ENCODE measurements at regions not wholly inside any gene's neighbourhood (a gene's known extent, or its start where the extent isn't known, plus 50 kb on each side); places are given as distances from the start of the nearest gene placed in this dataset.
A peak's percentile ranks its signal among the peaks of the same experiment; 100 is the strongest.
"Not testable (repeated sequence)": the region's sequence is repeated elsewhere in the genome, so short reads cannot be mapped to it uniquely, and the experiment has no call there.

DNA sequence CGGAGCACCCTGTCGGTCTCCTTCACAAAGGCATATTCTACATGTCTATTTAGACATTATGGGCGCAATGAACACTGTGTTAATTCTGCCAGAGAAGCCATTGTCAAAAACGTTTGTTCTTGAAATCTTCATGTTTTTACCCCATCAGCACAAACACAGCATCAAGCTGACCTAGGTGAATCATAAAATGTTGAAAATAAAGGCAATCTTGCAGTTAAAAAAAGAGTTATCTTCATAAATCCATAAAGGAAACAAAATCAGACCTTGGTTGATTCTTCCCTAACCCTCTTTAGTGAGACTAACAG, 154.9 kb downstream of the DIO2 start:
- DNase-seq (ENCODE audit: low read depth in 2 of 2), result no peak

DNA sequence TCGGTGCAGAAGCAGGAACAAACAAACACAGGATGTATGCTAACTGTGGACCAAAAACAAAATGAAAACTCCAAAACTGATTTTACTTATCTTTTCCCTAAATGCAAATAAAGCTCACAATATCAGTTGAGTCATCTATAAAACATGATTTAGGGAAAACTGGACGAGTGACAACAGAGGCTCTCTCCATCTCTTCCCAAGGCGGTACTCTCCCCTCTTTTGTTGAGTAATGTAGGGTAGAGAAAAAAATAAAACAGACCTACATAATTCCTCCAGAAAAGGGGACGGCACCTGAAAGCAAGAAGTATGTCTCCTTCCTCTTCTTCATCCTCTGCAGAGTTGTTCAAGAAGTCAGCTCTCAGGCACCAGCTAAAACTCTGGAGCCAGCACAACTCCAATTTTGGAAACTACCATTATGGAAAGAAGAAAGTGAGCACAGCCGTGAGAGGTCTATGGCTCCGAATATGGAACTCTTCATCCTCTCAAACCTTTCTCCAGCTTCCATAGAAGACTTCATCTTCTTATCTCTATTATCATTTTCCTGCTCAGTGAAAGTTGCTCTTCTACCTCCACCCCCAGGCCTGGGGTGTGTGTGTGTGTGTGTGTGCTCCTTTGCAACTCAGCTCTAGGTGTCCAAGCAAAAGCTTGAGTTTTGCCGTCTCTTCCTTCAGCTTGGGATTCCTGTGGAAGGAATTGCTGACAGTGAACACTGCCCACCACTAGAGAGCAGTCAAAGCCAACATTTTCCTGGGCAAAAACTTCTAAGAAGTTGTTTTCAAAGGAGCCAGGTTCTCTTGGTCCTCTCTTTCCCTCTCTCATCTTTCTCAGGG, 155.4 kb downstream of the DIO2 start:
- peak; percentile 36 to 44 for DNase-seq (ENCODE audit: low read depth in 2 of 2)

DNA sequence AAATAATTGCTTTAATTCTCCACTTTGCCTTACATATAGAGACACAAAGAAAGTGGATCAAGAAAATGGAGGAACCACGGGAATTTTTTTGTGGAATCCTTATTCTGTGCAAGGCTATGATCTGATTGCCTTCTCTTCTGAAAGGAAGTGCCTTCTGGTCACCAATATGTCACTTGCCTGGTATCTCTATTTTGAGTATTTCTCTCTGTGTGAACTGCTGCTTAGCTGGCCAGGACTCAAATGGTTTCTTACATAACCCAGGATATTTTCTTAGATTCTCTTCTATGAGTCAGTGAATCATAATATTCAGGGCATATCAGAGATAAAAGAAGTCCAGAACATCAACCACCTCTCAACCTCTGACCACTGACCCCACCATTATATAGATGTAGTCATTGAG, 156.1 kb downstream of the DIO2 start:
- DNase-seq (ENCODE audit: low read depth in 2 of 2), result no peak

DNA sequence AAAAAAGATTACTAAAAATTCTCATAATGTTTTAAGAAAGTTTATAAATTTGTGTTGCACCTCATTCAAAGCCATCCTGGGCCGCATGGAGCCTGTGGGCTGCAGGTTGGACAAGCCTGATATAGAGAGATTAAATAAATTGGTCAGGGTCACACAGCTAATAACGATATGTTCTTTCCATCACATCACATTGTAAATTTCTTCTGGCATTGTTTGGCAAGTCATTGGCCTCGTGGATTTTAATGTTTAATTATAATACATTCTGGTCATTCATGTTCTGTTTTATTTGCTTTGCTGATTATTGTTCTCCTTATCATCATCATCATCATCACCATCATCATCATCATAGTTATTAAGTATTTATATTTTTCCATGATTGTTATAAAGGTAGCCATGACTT, 157.3 kb downstream of the DIO2 start:
- DNase-seq (ENCODE audit: low read depth in 2 of 2), result no peak

DNA sequence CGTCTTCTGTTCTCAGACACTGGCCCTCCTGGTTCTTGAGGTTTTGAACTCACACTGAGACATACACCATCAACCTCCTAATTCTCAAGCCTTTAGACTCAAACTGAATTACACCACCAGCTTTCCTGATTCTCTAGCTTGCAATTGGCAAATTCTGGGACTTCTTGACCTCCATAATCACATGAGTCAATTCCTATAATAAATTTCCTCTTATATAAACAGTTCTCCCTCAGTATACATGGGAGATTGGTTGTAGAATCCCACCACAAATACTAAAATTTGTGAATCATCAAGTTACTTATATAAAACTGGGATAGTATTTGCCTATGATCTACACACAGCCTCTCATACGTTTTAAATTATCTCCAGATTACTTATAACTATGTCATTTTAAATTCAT, 162.2 kb downstream of the DIO2 start:
- DNase-seq (ENCODE audit: low read depth in 2 of 2), result no peak

DNA sequence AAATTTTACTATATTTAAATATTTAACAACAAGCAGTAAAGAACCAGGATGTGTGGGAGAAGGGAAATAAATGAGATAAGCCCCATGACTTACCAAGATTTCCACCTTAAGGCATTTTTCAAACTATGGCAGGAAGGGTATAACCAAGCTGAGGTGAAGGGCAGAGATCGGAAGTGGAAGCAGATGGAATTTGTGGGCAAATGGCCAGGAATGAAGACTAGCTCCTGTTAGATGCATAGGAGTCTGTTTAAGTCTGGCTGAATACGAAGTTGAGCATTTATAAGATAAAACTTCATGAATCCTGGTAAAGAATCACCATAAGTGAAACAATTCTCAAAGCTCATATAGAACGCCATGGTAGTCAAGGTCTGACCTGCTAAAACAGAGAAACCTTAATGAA, 163.5 kb downstream of the DIO2 start:
- peak in 1 of 2 donors; percentile 20 for DNase-seq (ENCODE audit: low read depth in 2 of 2)

DNA sequence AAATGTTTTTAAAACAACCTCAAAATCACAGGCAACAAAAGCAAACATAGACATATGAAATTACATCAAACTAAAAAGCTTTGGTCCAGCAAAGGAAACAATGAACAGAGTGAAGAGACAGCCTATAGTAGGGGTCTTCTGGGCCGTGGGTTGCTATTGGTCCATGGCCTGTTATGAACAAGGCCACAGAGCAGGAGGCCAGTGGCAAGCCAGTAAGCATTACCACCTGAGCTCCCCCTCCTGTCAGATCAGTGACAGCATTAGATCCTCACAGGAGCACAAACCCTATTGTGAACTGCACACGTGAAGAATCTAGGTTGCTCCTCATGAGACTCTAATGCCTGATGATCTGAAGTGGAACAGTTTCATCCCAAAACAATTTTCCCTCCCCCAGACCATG, 174.0 kb downstream of the DIO2 start:
- DNase-seq (ENCODE audit: low read depth in 2 of 2), result no peak

DNA sequence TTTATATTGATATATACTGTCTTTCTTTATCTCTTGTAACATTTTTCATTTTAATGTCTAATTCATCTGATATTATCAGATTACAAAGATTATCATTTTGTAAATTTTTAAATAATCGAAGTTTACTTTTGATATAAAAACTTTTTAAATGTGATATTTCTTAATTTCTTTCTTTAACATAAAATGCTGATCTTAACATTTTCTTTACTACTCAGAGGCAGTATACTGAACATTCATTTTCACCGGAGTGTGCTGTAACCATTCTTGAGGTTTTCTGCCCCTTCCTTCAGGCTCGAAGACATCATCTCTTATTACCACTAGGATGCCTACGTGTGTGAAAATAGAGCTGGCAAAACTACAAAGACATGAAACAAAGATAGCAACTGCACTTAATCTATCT, 186.9 kb downstream of the DIO2 start:
- DNase-seq (ENCODE audit: low read depth in 2 of 2), result no peak

DNA sequence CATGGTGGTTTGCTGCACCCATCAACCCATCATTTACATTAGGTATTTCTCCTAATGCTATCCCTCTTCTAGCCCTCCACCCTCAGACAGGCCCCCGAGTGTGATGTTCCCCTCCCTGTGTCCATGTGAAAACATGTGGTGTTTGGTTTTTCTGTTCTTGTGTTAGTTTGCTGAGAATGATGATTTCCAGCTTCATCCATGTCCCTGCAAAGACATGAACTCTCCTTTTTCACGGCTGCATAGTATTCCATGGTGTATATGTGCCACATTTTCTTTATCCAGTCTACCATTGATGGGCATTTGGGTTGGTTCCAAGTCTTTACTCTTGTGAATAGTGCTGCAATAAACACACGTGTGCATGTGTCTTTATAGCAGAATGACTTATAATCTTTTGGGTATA, 192.8 kb downstream of the DIO2 start:
- DNase-seq (ENCODE audit: low read depth in 2 of 2), result not testable (repeated sequence)

DNA sequence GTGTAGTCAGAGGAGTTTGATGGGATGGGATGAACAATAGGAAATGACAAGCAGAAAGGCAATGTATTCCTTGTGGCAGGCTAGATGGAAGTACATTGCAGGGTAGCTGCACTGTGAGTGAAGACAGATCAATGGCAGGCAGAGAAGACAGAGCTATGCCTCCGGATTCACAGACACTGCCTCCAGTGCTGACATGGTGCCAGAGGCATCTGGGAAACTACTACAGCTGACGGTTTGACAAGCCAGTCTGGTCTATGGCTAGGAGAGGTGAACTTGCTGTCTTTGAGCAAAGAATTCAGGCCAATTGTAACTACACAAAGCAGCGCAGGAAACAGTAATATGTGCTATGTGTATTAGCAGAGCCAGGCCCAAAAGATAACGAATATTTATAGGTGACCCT, 193.5 kb downstream of the DIO2 start:
- no peak for DNase-seq (ENCODE audit: low read depth in 2 of 2)

DNA sequence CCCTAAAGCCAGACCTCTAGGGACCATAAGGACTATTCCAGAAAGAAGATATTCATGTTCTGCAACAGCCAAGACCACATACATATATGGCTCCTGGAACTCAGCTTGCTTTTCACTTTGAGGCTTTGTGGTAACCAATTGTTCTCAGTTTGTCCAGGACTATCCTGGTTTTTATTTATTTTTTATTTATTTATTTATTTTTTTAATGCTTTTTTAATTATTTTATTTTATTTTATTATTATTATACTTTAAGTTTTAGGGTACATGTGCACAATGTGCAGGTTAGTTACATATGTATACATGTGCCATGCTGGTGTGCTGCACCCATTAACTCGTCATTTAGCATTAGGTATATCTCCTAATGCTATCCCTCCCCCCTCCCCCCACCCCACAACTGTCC, 201.1 kb downstream of the DIO2 start:
- DNase-seq (ENCODE audit: low read depth in 2 of 2), result not testable (repeated sequence)

DNA sequence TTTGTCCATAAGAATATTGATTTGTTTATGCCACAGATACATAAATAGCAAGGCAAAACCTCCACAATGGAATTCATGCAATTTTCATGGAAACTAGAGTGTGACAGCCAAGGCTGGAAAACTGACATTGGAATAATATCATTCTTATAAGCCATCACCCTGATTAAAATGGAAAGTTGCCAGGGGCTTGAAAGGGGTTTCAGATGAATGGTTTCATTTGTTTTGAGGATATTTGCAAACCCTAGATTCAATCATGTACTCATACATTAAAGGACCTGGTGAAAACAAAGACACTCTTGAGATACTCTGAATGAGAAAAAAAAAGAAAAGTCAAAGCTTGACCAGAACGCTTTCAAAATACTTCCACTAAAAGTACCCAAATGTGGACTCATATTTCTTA, 205.7 kb downstream of the DIO2 start:
- no peak for DNase-seq (ENCODE audit: low read depth in 2 of 2)

DNA sequence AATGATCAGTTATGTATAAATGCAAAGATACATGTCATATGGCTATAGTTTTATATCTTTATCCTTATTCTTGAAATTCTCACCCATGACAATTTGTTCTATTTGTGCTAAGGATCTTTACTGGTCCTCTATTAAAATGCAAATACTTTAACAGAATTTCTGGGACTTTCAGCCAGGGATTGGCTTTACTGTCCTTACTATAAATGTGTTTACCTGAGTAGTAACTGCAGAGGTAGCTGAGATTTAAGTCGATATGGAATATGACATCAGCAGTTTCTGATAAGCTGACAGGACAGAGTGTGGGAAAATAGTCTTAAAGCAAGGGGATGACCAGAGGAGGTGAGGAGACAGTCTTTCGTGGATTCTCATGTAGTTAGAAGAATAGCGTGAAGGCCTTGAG, 206.4 kb downstream of the DIO2 start:
- no peak for DNase-seq (ENCODE audit: low read depth in 2 of 2)

DNA sequence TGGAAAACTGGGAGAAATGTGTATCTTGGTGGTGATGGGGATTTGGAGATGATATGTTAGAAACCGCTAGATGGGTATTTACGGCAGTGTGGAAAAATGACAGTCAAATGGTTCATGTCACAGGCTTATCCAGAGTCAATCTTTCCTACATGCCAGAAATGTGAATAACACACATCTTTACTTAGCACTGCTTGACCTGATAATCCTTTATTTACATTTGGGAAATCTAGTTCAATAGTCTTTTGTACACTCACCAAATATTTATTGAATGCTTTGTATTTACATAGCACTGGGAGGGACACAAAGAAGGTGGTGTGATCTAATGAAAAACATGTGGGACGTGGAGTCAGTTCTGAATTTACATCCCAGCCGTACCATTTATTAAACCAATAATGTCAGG, 208.2 kb downstream of the DIO2 start:
- no peak for DNase-seq (ENCODE audit: low read depth in 2 of 2)

DNA sequence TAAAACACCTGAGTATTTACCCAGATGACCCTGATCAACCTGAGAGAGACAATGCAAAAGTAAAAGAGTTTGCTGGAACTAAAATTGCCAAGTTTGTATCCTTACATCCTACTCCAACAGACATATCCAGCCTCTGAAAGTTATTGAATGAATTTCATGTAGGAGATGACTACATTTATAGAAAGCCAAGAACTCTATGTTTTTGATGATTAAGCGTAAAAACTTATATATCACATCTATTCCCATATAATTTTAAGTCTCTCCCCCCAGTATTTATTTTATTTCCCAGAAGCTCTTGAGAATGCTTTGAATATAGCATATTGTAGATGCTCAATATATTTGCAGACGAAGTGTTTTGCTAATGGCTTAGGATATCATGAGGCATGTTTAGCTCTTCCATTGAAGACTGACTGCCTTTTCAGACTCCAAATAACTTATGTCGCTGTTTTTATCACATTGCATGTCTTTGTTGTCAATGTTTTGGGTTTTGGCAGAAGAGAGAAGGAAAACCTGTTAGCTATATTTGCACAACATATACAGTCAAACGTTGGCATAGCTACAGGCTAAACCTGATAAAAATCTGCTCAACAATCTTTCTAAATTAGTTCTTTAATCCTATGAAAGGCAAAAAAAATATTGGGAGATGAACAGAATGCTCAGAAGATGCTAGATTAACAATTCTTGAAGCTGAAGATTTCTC, 213.6 kb downstream of the DIO2 start:
- DNase-seq (ENCODE audit: low read depth in 2 of 2), result no peak

DNA sequence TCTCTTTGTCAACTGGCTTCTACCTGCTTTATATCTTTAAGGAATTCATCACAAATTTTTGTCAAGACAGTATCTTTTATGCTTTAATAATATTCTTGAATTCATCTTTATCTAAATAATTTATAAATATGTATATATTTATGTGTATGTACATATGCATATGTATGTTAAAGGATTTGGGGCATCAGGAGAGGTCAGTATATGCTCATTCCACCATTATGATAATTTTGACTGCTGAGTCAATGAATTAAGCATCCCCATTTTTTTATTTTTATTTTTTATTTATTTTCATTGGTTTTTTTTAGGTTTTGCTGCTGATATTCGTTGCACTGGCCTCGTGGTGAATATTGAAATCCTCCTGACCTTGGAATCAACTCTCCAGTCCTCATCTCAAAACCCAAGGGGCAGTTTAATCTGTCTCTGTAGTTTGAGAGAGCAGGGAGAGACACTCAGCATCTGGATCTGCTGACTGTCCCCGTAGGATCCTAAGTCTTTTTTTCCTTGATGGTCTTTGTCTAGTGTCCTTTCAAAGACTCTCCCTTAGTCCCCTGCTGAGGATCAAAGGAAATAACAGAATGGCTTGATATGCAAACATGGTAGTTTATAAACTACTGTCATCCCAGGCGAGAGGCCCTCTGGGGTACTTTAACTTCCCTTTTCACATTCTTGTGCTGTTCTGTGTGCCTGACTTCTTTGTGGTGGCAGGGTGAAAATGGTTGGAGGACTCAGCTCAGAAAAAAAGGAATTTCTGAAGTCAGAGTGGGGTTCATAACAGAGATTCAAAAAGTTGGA, 218.7 kb downstream of the DIO2 start:
- no peak for DNase-seq (ENCODE audit: low read depth in 2 of 2)

DNA sequence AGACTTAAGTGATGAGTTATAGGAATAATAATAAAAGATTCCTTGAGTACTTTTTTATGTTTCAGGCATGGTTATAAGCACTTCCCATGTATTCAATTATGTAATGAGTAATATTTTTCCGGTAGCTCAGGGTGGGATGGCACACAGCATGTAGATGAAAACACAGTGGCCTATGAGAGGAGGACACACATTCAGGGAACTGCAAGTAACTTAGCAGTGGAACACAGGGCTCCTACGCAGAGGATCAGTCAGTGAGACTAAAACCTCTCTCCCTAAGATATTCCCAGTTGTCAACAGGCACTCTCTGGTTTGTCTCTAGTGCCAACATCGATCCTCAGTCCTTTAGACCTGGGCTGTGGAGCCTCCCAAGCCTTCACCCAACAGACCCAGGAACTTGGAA, 219.4 kb downstream of the DIO2 start:
- DNase-seq (ENCODE audit: low read depth in 2 of 2), result no peak

DNA sequence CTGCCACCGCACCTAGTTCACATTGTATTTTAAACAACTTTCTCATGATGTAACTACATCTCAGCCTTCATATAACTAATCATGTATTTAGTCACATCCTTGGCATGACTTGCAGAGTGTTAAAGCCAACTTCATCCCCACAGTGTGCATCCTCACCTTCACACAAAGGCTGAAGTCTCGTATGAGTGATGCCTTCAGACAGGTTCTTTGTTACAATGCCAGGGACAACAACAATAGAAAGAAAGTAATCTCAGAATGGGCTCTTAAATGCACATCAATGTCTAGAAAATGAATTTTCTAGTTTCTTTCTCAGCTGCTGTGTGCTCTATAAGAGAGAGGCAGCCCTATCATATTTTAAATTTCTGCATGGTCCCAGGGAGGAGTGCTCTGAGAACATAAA, 221.3 kb downstream of the DIO2 start:
- no peak for DNase-seq (ENCODE audit: low read depth in 2 of 2)

DNA sequence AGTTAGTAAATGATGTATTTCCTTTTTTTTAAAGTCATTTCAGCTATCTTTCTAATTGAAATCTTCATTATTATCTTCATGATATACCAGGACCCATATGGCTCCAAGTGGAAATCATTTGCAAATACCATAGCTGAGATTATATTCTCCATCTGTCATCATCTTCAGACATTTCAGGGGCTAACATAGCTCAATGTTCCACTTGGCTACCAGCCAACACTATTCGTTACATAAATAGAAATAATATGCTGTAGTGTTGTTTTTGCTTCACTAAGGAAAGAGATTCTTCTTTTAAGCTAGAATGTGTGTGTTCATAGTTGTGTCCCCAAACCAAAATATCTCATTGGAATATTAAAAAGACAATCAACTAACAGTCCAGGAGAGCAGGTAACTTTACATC, 225.1 kb downstream of the DIO2 start:
- no peak for DNase-seq (ENCODE audit: low read depth in 2 of 2)

DNA sequence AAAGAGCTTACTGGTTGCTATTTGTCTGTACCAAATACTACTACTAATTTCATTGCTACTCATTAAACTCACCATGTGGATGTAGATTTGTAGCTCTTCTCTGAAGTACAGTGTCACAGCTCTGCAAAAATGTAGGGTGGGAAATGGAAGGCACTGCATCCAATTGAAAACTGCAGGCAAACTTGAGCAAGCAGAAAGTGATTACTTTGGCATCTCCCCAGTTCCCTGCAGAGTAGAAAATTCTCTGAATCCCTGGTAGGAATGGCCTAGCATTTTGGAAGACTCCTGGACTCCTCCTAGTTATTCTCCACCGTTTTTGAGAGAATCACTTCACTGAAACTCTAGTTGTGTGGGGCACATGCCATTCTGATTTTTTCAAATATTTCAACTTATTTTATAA, 239.1 kb downstream of the DIO2 start:
- no peak for DNase-seq (ENCODE audit: low read depth in 2 of 2)

DNA sequence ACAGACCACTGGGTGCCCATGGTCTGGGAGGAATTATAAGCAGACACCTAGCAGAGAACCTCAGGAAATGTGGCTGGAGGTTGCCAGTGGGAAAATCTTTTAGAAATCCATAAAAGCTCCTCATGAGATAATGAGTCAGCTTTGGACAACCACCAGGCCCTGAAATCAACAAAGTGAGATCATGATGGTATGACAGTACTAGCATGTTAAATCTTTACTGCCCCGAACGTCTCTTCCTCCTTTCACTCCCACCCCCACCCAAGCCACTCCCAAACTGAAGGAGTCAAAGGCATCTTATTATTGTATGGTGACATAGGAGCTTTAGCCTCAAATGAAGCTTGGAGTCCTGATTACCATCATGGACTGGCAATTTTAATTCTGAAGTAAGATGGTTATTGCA, 240.0 kb downstream of the DIO2 start:
- no peak for DNase-seq (ENCODE audit: low read depth in 2 of 2)

DNA sequence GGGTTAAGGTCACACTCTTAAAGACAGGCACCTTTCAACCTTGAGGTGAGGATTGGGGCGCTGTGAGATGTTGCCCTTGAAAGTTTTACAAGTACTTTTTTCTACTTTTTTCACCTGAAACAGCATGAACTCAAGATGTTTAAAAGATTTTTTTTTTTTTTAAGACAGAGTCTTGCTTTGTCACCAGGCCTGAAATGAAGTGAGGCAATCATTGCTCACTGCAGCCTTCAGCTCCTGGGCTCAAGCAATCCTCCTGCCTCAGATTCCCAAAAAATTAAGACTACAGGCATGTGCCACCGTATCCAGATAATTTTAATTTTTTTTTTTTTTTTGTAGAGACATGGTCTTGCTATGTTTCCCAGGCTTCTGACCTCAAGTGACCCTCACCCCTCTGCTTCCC, 243.9 kb downstream of the DIO2 start:
- DNase-seq (ENCODE audit: low read depth in 2 of 2), result no peak

DNA sequence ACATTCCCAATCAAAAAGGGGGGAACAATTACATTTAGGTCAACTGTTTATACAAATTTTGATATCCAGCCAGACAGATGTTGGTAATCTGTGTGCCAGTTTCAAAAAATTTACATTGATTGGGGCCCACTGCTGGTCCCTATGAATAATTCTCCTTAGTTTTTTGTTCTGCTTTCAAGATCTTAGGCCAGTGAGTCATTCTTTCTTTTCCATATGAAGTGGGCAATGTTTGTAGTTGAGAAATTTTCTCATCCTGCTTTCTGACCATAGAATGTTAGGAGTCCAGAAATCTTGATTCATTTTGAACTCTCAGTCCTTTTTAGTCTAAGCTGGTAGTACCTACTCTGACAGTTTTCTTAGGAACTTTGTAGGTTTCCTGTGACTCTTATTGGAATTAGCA, 244.3 kb downstream of the DIO2 start:
- no peak for DNase-seq (ENCODE audit: low read depth in 2 of 2)

Data from lung microvascular endothelial cell (primary cell).